ENCODE measurements at regions not wholly inside any gene's neighbourhood (a gene's known extent, or its start where the extent isn't known, plus 50 kb on each side); places are given as distances from the start of the nearest gene placed in this dataset.

DNA sequence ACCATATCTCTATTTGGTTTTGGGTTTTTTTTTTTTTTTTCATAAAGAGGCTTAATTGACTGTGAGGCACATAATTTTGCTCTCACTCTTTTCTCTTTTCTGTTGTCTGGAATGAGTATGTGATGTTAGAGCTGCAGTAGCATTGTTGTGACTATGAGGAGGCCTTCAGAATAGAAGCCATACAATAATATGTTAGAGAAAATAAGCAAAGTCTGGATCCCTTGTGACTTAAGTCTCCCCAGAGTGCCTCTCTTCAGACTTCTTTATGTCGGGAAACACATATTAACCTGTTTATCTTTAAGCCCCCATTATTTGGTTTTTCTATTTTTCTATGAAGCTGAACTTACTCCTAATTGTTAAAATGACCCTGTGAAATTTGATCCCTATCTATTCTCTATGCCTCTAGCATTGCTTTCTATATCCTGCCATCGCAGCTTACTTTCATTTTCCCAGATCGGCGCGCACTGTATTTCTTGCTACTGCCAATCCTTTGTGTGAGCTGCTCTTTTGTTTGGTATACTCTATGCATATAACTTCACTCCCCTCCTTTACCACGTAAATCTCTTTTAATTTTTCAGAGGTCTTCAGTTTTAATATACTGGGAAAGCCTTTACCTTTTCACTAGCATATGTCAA, 372.5 kb upstream of the KCNN2 start:
- no peak for TF ChIP-seq POLR2A (IDR thresholded peaks at IDR 0.05; ENCODE audit: low read depth, low read length)
- no peak for TF ChIP-seq TAF1 (IDR thresholded peaks at IDR 0.05; ENCODE audit: borderline replicate concordance, low read depth, low read length)
- no peak for TF ChIP-seq POLR2AphosphoS5 (IDR thresholded peaks at IDR 0.05; ENCODE audit: low read depth, low read length)
- FAIRE-seq, result no peak
- DNase-seq (ENCODE audit: insufficient read length), result no peak

DNA sequence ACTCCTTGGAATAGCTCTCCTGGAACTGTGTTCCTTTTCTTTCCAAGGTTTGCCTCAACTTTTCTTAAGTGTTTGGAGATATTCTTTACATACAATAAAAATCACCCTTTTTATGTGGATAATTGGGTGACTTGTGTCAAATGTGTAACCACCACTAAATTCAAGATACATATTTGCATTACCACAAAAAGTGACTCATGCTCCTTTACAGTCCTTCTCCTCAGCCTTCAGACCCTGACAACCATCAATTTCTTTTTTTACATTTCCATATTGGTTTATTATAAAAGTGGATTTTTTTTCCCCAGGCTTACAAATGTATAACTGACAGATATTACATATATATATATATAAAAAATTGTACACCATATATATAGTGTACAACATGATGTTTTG, 372.0 kb upstream of the KCNN2 start:
- DNase-seq (ENCODE audit: insufficient read length) (no peak), FAIRE-seq (no peak)
- TF ChIP-seq POLR2A (IDR thresholded peaks at IDR 0.05; ENCODE audit: low read depth, low read length), result no peak
- no peak for TF ChIP-seq POLR2AphosphoS5 (IDR thresholded peaks at IDR 0.05; ENCODE audit: low read depth, low read length)
- TF ChIP-seq TAF1 (IDR thresholded peaks at IDR 0.05; ENCODE audit: borderline replicate concordance, low read depth, low read length), result no peak

DNA sequence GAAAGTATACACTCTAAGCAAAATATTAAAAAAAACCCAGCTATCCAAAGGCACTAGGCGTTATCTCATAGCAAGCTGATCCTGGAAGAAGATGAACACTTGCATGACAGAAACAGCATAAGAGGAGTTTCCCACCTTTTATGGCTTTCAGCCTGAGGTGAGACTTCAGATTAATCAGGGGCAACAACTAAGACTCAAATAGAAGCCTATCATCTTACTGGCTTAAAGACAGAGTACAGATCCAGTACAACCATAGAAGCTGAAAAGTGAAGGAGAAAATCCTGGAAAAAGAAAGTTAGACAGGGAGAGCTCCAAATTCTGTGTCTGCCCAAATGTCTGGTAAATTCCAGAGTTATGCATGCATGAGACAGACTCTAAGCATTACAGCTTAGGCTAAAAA, 360.8 kb upstream of the KCNN2 start:
- no peak for TF ChIP-seq POLR2A (IDR thresholded peaks at IDR 0.05; ENCODE audit: low read depth, low read length)
- FAIRE-seq (no peak), DNase-seq (ENCODE audit: insufficient read length) (no peak)

DNA sequence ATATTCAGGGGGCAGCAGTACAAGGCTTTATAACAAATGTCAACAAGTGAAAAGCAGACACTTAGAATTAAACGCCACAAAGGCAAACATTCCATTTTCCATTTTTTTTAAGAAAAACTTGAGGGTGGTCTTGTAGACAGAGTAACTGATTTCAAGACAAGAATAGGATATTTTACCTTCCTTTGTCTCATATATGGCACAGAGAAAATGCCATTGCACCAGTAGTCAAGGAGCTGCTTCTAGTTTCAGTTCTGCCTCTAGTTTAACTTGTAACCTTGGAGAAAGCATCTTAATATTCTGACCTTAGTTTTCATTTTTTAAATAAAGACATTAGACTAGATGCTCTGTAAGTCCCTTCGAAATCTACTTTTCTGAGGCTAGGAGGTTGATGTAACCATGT, 355.3 kb upstream of the KCNN2 start:
- TF ChIP-seq POLR2A (IDR thresholded peaks at IDR 0.05; ENCODE audit: low read depth, low read length) (no peak), TAF1 (IDR thresholded peaks at IDR 0.05; ENCODE audit: borderline replicate concordance, low read depth, low read length) (no peak), POLR2AphosphoS5 (IDR thresholded peaks at IDR 0.05; ENCODE audit: low read depth, low read length) (no peak)
- FAIRE-seq (no peak), DNase-seq (ENCODE audit: insufficient read length) (no peak)

DNA sequence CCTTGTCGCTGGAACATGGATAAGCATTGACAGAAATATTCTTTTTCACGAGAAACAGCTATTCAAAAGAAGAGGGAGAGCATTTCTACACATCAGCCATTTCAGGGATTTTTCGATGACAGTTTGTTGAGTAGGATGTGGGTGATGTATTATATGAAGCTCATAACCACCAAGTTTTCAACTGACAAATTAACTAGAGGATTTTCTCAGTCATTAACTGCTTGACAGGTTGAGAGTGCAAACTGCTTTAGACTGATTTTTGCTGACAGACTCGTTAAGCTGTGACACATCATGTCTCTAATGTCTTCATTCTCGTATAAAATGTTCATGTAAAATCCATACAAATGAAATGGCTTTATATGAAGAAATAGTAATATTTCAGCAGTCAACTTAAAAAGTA, 354.2 kb upstream of the KCNN2 start:
- no peak for TF ChIP-seq POLR2A (IDR thresholded peaks at IDR 0.05; ENCODE audit: low read depth, low read length)
- TF ChIP-seq TAF1 (IDR thresholded peaks at IDR 0.05; ENCODE audit: borderline replicate concordance, low read depth, low read length), result no peak
- TF ChIP-seq POLR2AphosphoS5 (IDR thresholded peaks at IDR 0.05; ENCODE audit: low read depth, low read length), result no peak
- FAIRE-seq (no peak), DNase-seq (ENCODE audit: insufficient read length) (no peak)

DNA sequence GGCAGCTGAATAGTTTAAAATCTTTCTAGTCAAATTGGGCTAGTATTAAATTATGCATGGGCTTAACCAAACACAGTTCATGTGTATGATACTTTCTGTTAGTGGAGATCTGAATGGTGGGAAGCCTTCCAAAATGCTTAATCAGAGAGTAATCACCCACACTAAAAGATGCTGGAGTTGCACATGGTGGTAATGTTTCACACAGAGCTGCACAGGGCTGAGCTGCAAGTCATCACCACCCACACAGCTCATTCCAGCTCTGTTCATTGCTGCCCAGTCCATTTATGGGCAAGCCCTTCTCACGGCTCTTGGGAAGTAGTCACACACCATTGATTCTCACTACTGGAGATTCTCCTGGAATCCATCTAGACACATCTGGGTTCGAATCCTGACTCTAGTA, 351.5 kb upstream of the KCNN2 start:
- DNase-seq (ENCODE audit: insufficient read length) (no peak), FAIRE-seq (no peak)

DNA sequence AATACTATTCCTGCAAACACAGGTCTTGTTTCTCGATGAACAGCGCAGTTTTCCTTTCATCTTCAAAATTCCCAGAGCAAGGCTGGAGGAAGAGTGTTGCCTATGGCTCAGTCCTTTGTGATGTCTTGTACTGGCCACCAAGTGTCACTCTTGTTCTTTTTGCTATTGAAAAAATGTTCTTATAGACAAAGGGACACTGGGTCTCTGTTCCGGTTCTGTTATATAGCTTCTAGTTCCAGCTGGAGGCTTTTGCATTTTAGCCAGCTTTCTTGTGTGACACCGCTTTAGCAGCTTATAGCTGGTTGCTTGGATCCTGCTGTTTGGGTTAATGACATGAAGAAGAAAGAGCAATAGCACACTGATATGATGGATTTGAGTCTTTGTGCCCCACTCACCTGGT, 343.7 kb upstream of the KCNN2 start:
- no peak for DNase-seq (ENCODE audit: insufficient read length)
- FAIRE-seq, result no peak
- TF ChIP-seq TAF1 (IDR thresholded peaks at IDR 0.05; ENCODE audit: borderline replicate concordance, low read depth, low read length) (no peak), POLR2A (IDR thresholded peaks at IDR 0.05; ENCODE audit: low read depth, low read length) (no peak), POLR2AphosphoS5 (IDR thresholded peaks at IDR 0.05; ENCODE audit: low read depth, low read length) (no peak)

More for the DNA sequence above, 351.5 kb upstream of the KCNN2 start:
- no peak for TF ChIP-seq POLR2AphosphoS5 (IDR thresholded peaks at IDR 0.05; ENCODE audit: low read depth, low read length)
- TF ChIP-seq TAF1 (IDR thresholded peaks at IDR 0.05; ENCODE audit: borderline replicate concordance, low read depth, low read length), result no peak
- TF ChIP-seq POLR2A (IDR thresholded peaks at IDR 0.05; ENCODE audit: low read depth, low read length), result no peak

DNA sequence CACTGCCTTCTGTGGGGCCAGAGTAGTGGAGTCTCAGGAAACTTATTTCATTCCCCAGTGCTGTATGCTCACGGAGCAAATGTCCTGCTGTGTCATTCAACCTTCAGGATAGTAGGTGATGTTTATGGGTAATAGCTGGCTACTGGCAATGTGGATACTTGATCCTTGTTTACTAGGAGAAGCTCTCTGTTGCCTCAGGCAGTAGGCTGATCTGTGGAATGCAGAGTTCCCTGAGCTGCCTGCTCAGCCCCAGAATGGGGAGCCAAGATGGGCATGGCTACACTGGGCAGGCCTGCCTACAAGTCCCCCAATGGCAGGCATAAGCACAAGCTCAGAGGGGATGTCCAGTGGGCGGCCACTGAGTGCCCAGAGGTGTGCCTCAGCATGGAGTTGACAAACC, 323.1 kb upstream of the KCNN2 start:
- TF ChIP-seq TAF1 (IDR thresholded peaks at IDR 0.05; ENCODE audit: borderline replicate concordance, low read depth, low read length) (no peak), POLR2AphosphoS5 (IDR thresholded peaks at IDR 0.05; ENCODE audit: low read depth, low read length) (no peak), POLR2A (IDR thresholded peaks at IDR 0.05; ENCODE audit: low read depth, low read length) (no peak)
- no peak for DNase-seq (ENCODE audit: insufficient read length)
- FAIRE-seq, result no peak

DNA sequence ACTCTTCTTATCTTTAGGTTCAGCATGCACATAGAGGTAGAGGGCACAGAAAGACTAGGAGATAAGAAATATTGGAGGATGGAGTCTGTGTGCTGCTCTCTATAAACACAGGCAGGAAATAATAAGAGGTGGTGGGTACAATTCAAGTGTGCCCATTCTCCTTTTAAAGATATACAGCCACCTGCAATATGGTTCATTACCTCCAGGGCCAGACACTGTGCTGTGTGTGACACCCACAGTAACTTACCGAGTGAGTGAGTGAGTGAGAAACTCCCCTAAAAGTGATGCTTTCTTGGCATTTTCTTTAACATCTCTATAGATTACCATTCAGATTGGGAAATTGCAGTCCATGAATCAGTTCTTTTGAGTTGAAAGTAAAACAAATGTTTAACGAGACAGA, 311.8 kb upstream of the KCNN2 start:
- TF ChIP-seq TAF1 (IDR thresholded peaks at IDR 0.05; ENCODE audit: borderline replicate concordance, low read depth, low read length) (no peak), POLR2A (IDR thresholded peaks at IDR 0.05; ENCODE audit: low read depth, low read length) (no peak), POLR2AphosphoS5 (IDR thresholded peaks at IDR 0.05; ENCODE audit: low read depth, low read length) (no peak)
- no peak for DNase-seq (ENCODE audit: insufficient read length)
- no peak for FAIRE-seq

DNA sequence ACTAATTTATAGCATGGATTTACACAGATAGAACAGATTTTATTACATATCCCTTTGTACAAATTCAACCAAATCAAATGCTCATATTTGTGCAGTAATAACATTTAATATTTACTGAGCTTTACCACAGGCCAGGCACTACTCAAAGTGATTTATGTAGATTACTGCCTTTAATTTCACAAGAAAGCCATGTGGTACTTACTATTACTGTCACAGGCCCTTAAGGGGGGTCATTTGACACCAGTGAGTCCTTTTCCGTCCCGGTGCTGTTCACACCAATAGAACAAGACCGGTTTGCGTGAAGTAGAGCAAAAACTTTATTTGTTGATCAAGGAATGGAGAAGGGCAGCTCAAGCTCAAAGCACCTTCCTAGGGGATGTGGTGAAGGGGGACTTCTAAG, 308.5 kb upstream of the KCNN2 start:
- DNase-seq (ENCODE audit: insufficient read length) (no peak), FAIRE-seq (no peak)
- TF ChIP-seq TAF1 (IDR thresholded peaks at IDR 0.05; ENCODE audit: borderline replicate concordance, low read depth, low read length), result no peak
- no peak for TF ChIP-seq POLR2AphosphoS5 (IDR thresholded peaks at IDR 0.05; ENCODE audit: low read depth, low read length)
- no peak for TF ChIP-seq POLR2A (IDR thresholded peaks at IDR 0.05; ENCODE audit: low read depth, low read length)

DNA sequence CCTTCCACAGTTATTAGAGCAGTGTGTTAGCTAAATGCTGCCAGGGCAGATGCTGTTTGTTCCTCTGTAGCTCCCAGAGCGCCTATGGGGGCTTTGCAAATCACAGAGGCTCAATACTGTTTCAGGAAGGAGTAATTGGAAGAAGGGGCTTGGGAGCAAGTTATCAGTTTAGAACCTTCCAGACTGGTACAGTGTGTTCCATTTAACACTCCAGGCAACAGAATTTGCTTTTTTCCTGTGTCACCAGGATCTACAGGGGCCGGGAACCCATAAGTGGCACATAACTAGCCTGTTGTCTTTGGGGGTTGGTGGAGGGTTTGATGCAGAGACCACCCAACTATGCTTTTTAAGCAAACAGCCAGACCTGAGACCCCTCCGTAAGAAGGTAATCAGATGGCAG, 307.3 kb upstream of the KCNN2 start:
- no peak for DNase-seq (ENCODE audit: insufficient read length)
- no peak for FAIRE-seq
- TF ChIP-seq TAF1 (IDR thresholded peaks at IDR 0.05; ENCODE audit: borderline replicate concordance, low read depth, low read length), result no peak
- TF ChIP-seq POLR2A (IDR thresholded peaks at IDR 0.05; ENCODE audit: low read depth, low read length), result no peak
- no peak for TF ChIP-seq POLR2AphosphoS5 (IDR thresholded peaks at IDR 0.05; ENCODE audit: low read depth, low read length)

DNA sequence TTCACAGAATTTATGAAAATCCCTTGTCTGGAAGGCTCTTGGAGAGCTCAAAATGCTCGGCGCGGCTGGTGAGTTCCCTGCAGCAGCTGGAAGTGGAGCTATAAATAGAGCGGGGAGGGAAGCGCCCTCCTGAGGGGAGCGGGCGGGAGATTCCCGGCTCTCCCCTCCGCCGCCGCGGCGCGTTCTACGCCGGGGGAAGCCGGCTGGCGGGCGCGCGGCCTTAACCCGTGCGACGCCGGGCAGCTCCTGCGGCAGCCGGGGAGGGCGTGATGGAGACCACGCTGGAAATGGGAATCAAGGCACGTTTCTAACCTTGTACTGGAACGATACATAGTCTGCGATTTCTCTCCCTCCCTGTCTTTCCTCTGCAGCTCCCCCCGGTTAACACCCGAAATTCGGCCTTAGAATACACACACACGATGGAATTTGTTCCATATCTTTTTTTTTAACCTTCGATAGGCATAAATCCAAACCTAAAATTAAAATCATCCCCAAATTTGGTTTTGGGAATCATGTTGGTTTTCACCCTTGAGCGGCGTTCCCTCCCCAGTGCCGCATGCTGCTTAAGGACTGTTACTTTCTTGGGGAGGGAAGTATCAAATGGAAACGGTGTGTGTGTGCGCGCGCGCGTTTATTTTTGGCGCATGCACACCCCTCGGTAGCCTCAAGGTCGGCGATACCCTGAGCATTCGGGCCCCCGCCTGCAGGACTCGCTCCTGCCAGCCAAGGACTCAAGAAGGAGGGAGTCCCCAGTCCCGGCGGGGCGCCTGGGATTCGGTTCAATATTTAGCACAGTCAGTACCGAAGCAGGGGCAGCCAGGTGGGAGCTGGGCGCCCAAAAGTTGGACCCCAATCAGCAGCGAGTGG, 306.3 kb upstream of the KCNN2 start:
- TF ChIP-seq TAF1 (IDR thresholded peaks at IDR 0.05; ENCODE audit: borderline replicate concordance, low read depth, low read length) (no peak), POLR2AphosphoS5 (IDR thresholded peaks at IDR 0.05; ENCODE audit: low read depth, low read length) (no peak), POLR2A (IDR thresholded peaks at IDR 0.05; ENCODE audit: low read depth, low read length) (no peak)
- DNase-seq (ENCODE audit: insufficient read length), result no peak
- no peak for FAIRE-seq

All from GM12892 (cell line).